ENCODE measurements at regions not wholly inside any gene's neighbourhood (a gene's known extent, or its start where the extent isn't known, plus 50 kb on each side); places are given as distances from the start of the nearest gene placed in this dataset.

GRCh38 chr12:25866586-25867378, 91.7 kb upstream of the RASSF8 start:
- TF ChIP-seq CTCF (IDR thresholded peaks at IDR 0.05) (no peak), POLR2A (IDR thresholded peaks at IDR 0.05) (no peak)
